Activated CD8-positive, alpha-beta memory T cell treated with anti-CD3 and anti-CD28 coated beads, Interleukin-2, amount 50 U/mL, for 24 hours (primary cell): ENCODE measurements at regions not wholly inside any gene's neighbourhood (a gene's known extent, or its start where the extent isn't known, plus 50 kb on each side); places are given as distances from the start of the nearest gene placed in this dataset.
"Not testable (repeated sequence)": the region's sequence is repeated elsewhere in the genome, so short reads cannot be mapped to it uniquely, and the experiment has no call there.

Experiments used
- DNase-seq: peaks from one replicate; pipeline ENCODE4 v3.0.0-alpha.2; 2020; ENCODE audit errors: extremely low read depth

DNA sequence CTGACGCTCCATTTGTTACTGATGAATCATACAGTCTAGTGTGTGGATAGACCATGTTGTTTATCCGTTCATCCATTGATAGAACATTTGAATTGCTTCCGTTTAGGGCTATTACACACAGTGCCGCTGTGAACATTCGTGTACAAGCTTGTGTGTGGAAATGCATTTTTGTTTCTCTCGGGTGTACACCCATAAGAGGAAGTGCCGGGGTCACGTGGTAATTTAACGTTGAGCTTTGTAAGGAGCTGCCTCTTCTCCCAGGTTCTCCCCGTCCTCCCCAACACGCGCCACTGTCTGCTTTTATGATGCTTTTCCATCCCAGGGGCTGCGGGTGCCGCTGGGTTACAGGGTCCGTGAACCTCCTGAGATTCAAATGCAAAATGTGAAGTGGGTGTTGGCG is 142.3 kb downstream of the IGLL1 start:
- DNase-seq, result no peak

DNA sequence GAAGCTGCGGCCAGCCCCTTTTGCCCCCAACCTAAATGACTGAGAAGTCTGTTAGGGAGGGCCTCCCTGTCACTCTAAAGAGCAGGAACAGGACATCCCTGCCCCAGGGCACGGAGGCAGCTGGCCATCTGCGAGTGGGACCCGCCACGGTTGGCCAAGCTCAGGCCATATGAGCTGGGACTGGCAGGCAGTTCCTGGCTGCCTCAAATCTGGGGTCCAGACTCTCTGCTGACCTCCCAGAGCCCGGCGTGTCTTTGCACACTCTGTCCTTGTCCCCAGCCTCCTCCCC is 143.0 kb downstream of the IGLL1 start:
- DNase-seq, result not testable (repeated sequence)

DNA sequence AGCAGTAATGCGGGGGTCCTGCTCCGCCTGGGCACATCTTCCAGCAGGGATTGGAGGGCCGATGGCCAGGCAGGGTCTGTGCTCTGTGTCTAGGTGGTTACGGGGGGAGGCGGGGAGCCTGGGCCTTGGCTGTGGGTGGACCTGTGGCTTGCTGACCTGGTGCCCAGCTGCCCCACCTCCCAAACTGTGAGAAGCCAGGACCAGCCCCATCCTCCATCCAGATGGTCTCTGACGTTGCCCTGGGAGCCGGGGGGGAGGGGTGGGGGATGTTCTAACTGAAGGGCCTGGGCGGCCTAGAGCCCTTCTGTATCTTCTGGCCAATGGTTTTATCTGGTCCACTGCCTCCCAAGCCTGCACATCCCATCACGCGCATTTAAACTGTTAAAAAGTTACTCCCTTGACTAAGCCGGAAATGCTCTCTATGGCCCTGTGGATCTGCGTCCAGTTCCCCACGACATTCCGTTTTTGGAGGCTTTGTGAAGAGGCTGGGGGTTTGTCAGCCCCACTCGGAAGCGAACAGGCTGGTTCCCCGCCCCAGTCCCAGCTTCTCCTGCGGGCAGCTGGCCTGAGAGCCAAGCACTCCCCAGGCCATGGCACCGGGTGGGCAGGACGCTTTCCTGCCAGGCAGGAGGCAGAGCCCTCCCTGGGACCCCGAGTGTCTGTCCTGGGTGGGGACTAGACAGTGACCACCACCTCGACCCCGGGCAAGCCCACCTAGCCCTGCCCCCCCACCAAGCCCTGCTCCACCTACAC is 143.6 kb downstream of the IGLL1 start:
- DNase-seq, result not testable (repeated sequence)

DNA sequence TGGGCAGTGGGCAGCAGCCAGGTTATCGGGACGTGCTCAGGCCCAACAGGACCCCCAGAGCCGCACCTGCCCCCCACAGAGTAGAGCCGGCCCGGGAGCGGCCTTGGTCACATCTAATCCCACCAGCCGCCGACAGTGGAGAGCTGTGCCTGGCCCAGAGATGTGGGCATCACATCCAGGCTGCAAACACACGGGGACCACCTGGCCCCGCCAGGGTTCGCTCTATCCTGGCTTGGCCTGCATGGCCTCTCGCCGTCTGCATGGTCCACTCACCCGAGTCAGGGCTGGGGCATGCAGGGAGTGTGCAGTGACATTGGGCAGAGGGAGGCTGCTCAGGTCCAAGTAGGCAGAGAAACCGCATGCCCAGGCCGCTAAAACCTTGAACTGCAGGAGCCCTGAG is 144.9 kb downstream of the IGLL1 start:
- not testable (repeated sequence) for DNase-seq

DNA sequence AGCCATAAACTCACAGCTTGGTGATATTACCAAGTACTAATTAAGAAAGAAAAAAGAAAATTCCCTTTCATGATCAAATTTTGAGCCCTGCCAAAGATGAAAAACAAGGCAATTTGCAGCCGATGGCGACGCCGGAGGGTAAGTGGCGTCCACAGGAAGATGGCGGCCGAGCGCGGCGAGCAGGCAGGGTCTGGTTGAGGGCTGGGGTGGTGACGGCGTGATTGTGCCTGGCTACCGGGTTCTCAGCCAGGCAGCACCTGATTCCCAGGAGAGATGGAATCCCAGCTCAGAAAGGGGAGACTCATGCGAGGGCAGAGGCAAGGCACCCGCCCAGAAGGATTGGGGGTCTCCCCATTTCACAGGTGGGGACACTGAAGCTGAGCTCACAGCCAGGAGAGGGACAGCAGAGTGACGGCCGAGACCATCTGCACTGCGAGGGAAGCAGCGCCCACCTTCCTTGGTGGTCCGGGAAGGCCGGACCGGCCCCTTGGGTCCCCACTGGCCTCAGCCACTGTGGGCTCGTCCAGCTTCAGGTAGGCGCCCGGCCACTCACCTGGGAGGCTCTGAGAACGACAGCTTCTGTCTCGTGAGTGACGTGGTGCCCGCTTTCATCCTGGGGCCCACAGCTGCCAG is 145.8 kb downstream of the IGLL1 start:
- not testable (repeated sequence) for DNase-seq

DNA sequence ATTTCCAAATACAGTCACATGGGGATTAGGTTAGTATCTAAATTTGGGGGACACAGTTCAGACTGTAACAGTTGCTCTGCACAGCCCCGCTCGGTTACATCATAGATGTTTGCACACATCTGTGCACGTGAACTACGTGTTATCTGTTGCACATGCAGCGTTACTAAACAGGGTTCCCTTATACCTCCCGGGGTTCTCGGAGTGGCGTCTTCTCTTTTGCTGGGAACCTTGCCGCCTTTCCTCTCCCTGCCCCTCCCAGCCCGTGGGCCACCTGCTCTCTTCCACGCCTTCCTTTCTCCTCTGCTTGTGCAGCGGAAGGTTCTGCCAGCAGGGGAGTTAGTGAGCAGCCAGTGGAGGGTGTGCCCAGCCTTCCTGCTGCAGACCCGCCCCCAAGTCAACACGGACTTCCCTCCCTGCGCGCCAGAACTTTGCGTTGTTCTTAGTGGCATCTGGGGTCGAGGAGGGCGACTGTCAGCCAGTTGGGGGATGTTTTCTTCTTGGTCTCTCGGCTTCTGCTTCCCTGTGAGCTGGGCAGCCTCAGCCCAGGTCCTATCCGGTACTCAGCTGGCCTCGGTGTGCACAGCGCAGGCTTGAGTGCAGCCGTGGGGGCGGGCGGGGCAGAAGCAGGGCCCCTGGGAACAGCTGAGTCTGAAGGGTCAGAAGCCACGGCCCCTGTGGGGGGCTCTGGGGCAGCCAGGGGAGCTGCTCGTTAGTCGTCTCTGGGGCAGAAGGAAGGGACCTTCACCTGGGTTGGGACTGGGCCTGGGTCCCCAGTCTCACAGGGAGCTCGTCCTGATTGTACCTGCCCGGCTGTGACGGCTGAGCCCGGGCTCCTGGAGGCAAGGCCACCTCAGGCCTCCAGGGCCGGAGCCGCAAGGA is 146.7 kb downstream of the IGLL1 start:
- DNase-seq, result peak; percentile 4

DNA sequence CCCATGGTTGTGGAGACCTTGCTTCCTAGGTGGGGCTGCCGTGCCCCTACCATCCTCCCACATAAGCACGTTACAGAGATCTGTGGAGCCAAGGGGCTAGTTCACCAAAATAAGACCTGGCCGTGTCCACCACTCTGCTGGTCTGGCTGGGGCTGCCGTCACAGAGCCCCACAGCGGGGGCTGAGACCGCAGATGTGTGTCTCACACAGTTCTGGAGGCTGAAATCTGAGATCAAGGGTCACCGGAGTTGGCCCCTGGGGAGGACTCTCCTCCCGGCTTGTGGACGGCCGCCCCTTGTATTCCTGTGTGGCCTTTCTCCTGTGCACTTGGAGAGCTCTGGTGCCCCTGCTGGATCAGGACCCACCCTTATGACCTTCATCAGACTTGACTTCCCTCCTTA is 147.4 kb downstream of the IGLL1 start:
- not testable (repeated sequence) for DNase-seq

DNA sequence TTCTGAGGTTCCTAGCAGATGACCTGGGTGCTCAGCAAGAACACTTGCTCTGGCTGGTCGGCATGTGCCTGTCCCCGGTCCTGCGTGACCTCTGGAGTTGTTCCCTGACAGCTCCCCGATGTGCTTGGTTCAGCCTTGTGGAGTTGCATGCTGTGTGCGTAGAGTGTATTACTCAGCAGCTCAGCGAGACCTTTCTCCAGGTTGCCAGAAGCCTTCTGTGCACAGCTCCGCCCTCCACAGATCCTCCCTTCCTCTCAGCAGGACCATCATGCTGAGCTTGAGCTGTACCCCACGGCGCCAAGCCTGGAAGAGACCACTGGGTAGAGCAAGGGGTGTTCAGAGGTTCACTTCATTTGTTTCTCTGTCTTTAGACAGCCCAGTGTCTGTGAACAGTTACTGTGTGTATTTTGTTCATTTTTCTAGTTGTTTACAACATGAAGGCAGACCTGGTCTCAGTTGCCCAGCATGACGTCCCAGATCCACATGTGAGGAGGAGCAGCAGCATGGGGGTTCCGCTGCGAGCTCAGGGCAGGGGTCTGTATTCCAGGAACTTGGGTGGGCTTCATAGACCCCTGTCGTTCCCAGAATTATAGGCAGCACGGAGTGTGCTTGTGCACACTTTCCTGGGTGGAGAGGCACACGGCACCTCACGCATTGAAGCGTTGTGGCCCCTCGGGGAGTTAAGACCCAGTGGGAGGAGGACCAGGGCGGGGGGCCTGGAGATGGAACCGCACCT is 148.6 kb downstream of the IGLL1 start:
- no peak for DNase-seq

DNA sequence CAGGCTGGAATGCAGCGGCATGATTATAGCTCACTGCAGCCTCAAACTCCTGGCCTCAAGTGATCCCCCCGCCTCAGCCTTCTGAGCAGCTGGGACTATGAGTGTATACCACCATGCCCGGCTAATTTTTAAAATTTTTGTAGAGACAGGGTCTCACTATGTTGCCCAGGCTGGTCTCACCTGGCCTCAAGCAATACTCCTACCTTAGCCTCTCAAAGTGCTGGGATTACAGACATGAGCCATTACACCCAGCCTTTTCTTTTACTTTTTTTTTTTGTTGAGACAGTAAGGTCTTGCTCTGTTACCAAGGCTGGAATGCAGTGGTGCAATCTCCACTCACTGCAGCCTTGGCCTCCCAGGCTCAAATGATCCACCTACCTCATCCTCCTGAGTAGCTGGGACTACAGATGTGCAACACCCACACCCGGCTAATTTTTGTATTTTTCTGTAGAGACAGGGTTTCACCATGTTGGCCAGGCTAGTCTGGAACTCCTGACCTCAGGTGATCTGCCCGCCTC is 155.5 kb downstream of the IGLL1 start:
- not testable (repeated sequence) for DNase-seq

DNA sequence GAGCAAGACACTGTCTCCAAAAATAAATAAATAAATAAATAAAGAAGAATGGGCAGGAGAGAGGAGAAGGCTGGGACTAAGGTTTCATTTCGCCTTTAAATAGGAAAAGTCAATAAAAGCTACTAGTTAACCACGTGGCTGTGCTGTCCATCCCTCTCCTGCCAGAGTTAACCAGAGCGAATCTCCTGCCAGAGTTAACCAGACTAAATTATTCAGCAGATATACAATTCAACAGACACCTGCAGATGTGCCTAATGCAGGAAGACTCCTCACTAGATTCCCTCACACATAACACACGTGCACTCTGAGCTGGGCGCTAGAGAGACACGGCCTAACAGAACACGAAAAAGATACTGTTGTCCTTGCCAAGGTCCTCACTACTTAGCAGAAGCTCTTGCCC is 156.1 kb downstream of the IGLL1 start:
- no peak for DNase-seq

DNA sequence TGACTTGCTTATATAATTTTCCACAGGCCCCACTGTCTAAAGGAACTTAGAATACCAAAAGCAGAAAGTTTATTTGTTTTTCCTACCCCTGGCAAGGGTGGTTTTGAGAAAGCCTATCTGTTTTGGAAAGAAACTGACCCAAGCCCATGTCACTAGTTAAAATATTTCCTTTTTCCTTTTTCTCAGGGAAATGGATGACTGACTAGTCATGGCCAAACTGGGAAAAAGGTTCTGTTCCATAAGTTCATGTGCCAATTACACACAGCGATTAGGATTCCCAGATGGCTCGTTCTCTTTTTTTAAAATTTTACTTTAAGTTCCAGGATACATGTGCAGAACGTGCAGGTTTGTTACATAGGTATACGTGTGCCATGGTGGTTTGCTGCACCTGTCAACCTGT is 157.8 kb downstream of the IGLL1 start:
- not testable (repeated sequence) for DNase-seq

DNA sequence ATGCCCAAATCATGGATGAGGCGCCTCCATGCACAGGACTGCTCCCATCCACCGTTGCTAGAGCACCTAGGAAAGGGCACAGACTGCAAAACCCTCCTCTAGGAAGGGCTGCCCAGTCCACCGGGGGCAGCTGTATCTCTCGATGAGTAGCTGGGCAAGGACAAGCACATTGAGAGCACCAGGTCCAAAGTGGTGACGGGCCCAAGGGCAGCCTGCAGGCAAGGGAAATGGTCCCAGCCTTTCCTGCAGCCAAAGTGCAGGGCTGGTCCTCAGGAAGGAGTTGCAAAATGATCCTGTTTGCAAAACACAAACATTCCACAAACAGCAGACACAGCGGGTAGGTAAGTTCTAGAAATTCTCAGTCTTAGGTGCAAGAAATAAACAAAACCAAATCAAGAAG is 158.8 kb downstream of the IGLL1 start:
- not testable (repeated sequence) for DNase-seq

DNA sequence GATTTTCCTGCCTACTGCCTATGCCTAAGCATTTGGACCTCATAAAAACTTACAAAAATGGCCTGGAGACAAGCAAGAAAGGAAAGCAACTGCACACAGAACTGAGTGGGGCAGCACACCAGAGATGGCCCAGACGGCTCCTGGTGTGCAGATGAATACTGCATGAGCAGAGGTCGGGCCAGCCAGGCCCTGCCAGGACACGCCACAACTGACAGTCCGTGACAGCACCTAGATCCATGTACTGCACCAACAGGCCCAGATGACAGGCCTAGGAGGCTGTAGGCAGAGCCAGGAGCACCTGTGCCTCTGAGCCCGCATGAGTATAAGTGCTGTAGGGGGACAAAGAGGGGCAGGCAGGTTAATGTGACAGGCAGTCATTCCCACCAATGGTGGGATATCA is 160.2 kb downstream of the IGLL1 start:
- DNase-seq, result no peak

DNA sequence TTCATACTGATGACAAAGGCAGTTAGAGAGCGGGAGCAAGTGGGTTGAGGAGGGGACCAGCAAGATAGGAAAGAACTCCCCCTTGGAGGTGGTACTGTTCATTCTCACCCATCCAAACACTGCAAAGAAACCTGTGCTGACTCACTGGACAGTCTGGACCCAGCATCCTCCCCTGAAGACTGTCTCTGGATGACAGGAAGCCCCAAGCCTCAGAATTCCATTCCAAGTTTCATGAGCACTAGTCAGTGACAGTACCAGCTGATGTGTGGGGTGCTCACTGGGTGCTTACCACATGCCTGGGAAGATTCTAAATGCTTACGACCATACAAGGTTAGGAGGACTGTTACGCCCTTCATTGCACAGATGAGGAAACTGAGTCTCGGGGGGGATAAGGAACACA is 160.9 kb downstream of the IGLL1 start:
- no peak for DNase-seq

DNA sequence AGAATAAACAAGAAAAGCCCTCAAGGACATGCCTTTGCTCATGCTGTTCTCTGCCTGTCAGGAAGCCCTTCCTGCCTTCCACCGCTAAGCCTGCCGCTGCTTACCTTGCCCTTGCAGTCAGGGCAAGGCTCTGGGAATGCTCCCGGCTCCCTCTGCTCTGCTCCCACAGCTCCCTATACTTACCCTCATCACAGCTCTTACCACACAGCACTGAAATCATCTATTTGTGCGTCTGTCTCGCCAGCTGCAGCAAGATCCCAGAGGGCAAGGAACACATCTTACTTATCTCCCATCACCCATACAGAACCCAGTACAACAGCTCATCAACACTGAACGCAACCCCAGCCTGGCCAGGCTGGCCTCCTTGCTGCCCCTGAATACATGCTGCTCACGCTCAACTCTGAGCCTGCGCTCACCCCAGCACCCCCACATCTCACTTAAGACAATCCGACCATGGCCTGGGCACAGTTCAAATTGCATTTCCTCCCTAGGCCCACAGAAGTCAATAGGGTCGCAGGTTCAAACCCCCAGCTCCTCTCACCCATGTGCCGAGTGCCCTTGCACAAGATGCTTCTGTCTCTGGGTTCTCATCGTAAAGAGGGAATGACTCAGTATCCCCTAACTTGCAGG is 161.8 kb downstream of the IGLL1 start:
- no peak for DNase-seq

DNA sequence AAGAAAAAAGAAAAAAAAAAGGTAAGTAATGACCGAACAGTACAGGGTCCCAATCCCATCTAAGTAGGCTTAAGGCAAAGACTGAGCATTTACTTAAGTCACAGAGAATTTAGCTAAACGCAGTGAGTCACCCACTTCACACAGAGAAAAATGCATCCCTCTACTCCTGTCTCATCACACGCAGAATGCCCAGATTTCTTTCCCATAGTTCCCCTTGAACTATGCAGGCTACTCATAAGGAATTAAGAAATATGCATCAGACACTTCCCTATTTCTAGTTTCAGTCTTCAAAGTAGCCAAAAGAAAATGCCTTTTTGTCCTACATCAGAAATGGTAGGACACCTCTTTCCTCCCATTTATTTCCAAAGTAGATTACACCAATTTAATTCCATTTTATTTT is 162.8 kb downstream of the IGLL1 start:
- not testable (repeated sequence) for DNase-seq

DNA sequence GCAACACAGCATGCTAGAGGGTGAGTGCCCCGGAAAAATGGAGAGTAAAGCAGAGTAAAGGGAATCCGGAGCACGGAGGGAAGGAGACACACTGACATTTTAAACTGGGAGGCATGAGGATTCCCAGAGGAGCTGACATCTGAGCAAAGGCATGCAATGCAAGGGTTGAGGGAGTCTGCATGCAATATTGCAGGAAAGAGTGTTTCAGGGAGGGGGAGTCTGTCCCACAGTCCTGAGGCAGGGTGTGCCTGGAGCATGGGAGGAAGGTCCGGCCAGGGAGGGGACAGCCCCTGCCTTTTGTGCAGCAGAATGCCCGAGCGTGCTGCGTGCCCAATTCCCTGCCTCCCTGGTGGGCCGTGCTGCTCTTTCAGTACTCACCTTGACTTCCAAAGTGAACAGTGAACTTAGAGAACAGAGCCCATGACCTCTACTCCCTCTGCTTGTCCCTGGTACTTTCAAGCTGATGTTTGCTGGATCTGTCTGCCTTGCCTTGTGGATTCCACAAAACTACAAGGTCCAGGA is 163.9 kb downstream of the IGLL1 start:
- DNase-seq, result not testable (repeated sequence)

DNA sequence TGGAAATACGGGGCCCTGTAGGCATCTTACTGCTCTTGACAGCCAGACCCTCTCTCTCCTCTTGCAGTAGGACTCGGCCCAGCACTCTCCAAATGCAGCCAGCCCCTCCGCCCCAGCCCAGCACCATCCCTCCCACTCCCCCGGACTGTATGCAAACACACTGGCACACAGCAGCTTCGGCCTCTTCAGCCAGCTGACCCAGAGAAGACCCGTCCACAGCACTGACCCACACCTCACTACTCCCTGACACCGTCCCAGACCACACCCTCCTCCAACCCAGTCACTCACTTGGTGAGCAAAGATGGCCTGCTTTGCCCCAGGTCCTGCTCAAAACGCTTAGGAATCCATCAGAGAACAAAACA is 164.6 kb downstream of the IGLL1 start:
- no peak for DNase-seq

DNA sequence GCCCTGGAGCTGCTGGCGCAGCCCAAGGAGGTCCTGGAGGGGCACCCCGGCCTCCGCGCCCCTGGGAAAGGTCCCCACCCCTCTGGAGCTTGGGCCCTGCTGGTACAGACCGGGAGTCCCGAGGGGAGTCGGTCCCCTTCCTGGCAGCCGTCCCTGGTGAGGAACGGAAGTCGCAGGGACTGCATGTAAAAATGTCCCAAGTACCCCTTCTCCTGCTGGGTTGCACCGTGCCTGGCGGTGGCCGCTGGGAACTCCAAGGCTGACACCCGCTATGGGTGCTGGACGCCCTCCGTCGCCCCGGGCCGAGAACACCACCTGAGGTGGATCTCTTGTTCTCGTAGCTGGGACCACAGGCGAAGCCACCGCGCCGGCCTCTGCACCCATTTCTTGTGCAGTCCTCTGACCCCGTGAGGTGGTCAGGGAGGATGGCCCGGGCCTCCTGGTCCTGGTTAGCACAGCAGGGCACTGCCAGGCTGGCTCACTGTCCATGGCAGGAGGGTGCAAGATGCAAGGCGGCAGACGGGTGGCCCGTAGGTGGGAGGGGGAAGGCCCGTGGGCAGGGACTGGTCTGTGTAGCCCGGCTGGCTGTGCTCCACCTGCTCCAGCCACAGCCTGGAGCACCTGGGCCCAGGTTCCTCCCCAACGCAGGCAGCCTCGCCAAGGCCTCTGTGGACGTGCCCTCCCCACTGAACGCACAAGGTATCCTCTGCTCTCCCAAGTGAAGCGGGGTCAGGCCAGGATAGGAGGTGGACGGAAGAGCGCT is 165.2 kb downstream of the IGLL1 start:
- DNase-seq, result no peak

DNA sequence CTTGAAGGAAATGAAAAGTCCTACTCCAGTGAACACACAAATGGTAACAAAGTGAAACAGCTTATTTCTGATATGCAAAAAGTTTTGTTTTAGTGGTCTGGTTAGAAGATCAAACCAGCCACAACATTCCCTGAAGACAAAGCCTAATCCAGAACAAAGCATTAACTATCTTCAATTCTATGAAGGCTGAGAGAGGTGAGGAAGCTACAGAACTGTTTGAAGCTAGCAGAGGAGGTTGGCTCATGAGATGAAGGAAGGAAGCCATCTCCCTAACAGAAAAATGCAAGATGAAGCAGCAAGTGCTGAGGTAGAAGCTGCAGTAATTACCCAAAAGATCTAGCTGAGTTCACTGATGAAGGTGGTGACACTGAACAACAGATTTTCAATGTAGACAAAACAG is 168.4 kb downstream of the IGLL1 start:
- no peak for DNase-seq
